Endothelial cell of umbilical vein (primary cell): ENCODE measurements at regions not wholly inside any gene's neighbourhood (a gene's known extent, or its start where the extent isn't known, plus 50 kb on each side); places are given as distances from the start of the nearest gene placed in this dataset.

Experiments
- CTCF ChIP-seq, 2 donors: IDR thresholded peaks; 1 replicate in 1 of 2; 2 replicates in 1 of 2; pipeline ENCODE4 v1.5.1; 2011; ENCODE audit warnings: low read length in 2 of 2, mild to moderate bottlenecking in 2 of 2, moderate library complexity in 2 of 2, control low read depth in 1 of 2, inconsistent platforms in 1 of 2, low read depth in 1 of 2; ENCODE audit not compliant: insufficient read depth in 1 of 2; ENCODE audit errors: extremely low read depth in 1 of 2
- EZH2 ChIP-seq: IDR thresholded peaks from 2 replicates; pipeline ENCODE4 v1.6.1; 2012; ENCODE audit warnings: borderline replicate concordance, low read depth, mild to moderate bottlenecking, moderate library complexity, low read length, inconsistent platforms; ENCODE audit not compliant: severe bottlenecking
- POLR2A ChIP-seq: IDR thresholded peaks from 2 replicates; pipeline ENCODE4 v1.6.1; 2012; ENCODE audit warnings: low read depth, mild to moderate bottlenecking, control low read depth, low read length

DNA sequence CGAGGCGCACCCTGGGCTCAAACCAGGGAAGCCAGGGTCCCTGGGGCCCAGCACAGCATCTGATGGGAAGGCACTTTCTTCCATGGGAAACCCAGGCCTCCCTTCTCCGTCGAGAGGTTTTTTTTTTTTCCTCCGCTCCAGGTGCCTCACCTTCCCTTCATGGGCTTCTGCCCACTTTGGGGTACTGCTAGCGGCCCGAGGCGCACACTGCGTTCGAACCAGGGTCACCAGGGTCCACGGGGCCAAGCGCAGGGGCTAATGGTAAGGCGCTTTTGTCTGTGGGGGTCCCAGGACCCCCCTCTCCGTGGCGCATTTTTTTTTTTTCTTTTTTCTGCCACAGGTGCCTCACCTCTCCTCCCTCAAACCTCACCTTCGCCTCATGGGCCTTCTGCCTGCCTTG, 1571.3 kb downstream of the TSPY10 start:
- TF ChIP-seq POLR2A (no peak), CTCF (IDR thresholded peaks at IDR 0.05; ENCODE audit: extremely low read depth in 1 of 2, insufficient read depth in 1 of 2, low read depth in 1 of 2, low read length in 2 of 2) (no peak), EZH2 (no peak)
